NCI-H1417 treated with DMSO at 0.1 percent for 48 hours (cell line): ENCODE measurements at regions not wholly inside any gene's neighbourhood (a gene's known extent, or its start where the extent isn't known, plus 50 kb on each side); places are given as distances from the start of the nearest gene placed in this dataset.
"Not testable (repeated sequence)": the region's sequence is repeated elsewhere in the genome, so short reads cannot be mapped to it uniquely, and the experiment has no call there.

ENCODE experiments used
- DNase-seq: peaks from one replicate; lab custom pipeline; 2025; lab: John Stamatoyannopoulos, UW

GRCh38 chr2:195162918-195163317 lies 494.1 kb upstream of the SLC39A10 start:
- DNase-seq, result no peak

GRCh38 chr2:195162194-195162593 lies 494.8 kb upstream of the SLC39A10 start:
- DNase-seq, result no peak

- no peak for DNase-seq
Measured at GRCh38 chr2:195160963-195161362, 496.1 kb upstream of the SLC39A10 start.

GRCh38 chr2:195151711-195152110 lies 505.3 kb upstream of the SLC39A10 start:
- DNase-seq, result no peak

- DNase-seq, result no peak
Measured at GRCh38 chr2:195150819-195151218, 506.2 kb upstream of the SLC39A10 start.

- no peak for DNase-seq
Measured at GRCh38 chr2:195148004-195148403, 509.0 kb upstream of the SLC39A10 start.

- DNase-seq, result no peak
Measured at GRCh38 chr2:195146761-195147541, 510.1 kb upstream of the SLC39A10 start.

- no peak for DNase-seq
Measured at GRCh38 chr2:195138435-195138834, 518.6 kb upstream of the SLC39A10 start.

- DNase-seq, result not testable (repeated sequence)
Measured at GRCh38 chr2:195125889-195126288, 531.1 kb upstream of the SLC39A10 start.

- DNase-seq, result no peak
Measured at GRCh38 chr2:195124391-195125079, 532.5 kb upstream of the SLC39A10 start.

GRCh38 chr2:195122653-195123052 lies 534.4 kb upstream of the SLC39A10 start:
- DNase-seq, result no peak

GRCh38 chr2:195121341-195121740 lies 535.7 kb upstream of the SLC39A10 start:
- DNase-seq, result no peak

GRCh38 chr2:195119231-195119630 lies 537.8 kb upstream of the SLC39A10 start:
- DNase-seq, result no peak

- DNase-seq, result no peak
Measured at GRCh38 chr2:195118276-195118675, 538.8 kb upstream of the SLC39A10 start.

GRCh38 chr2:195117011-195117410 lies 540.0 kb upstream of the SLC39A10 start:
- no peak for DNase-seq

- no peak for DNase-seq
Measured at GRCh38 chr2:195115738-195116137, 541.3 kb upstream of the SLC39A10 start.

GRCh38 chr2:195108182-195108581 lies 548.8 kb upstream of the SLC39A10 start:
- DNase-seq, result no peak

GRCh38 chr2:195106681-195107380 lies 550.2 kb upstream of the SLC39A10 start:
- DNase-seq, result no peak

GRCh38 chr2:195105581-195105980 lies 551.4 kb upstream of the SLC39A10 start:
- no peak for DNase-seq

GRCh38 chr2:195094330-195094729 lies 562.7 kb upstream of the SLC39A10 start:
- DNase-seq, result no peak

- DNase-seq, result no peak
Measured at GRCh38 chr2:195092341-195092740, 564.7 kb upstream of the SLC39A10 start.

- DNase-seq, result not testable (repeated sequence)
Measured at GRCh38 chr2:195072806-195073205, 584.2 kb upstream of the SLC39A10 start.

- DNase-seq, result no peak
Measured at GRCh38 chr2:195057001-195057400, 600.0 kb upstream of the SLC39A10 start.
